Endodermal cell (in vitro differentiated cells): ENCODE measurements at regions not wholly inside any gene's neighbourhood (a gene's known extent, or its start where the extent isn't known, plus 50 kb on each side); places are given as distances from the start of the nearest gene placed in this dataset. TPM values are rescaled to one million over a fixed set of nuclear protein-coding genes. Genes with fewer than 3 reads are reported as not detected.

Source experiments
- DNase-seq: peaks from one replicate; pipeline ENCODE4 v3.0.0-alpha.2; 2017
- H3K27ac ChIP-seq: 2 replicates; pipeline ENCODE4 v1.5.1; 2013; ENCODE audit warnings: mild to moderate bottlenecking, low read depth, low read length, moderate library complexity
- H3K27me3 ChIP-seq: 2 replicates; pipeline ENCODE4 v1.6.1; 2013; ENCODE audit warnings: mild to moderate bottlenecking, low read length, moderate library complexity; ENCODE audit not compliant: insufficient read depth, control insufficient read depth, poor library complexity, severe bottlenecking
- H3K36me3 ChIP-seq: 2 replicates; pipeline ENCODE4 v1.7.0; 2013; ENCODE audit warnings: mild to moderate bottlenecking, low read length, moderate library complexity; ENCODE audit not compliant: control insufficient read depth, insufficient read depth
- H3K4me1 ChIP-seq: one replicate; pipeline ENCODE4 v1.7.0; 2013; ENCODE audit warnings: low read length; ENCODE audit not compliant: control insufficient read depth, insufficient read depth
- H3K4me3 ChIP-seq: 2 replicates; pipeline ENCODE4 v1.5.1; 2013; ENCODE audit warnings: mild to moderate bottlenecking, low read length, moderate library complexity
- H3K9ac ChIP-seq: 2 replicates; pipeline ENCODE4 v1.6.1; 2013; ENCODE audit warnings: mild to moderate bottlenecking, low read length, moderate library complexity; ENCODE audit not compliant: poor library complexity, severe bottlenecking; ENCODE audit errors: extremely low read depth
- H3K9me3 ChIP-seq: 2 replicates; pipeline ENCODE4 v1.6.1; 2013; ENCODE audit warnings: mild to moderate bottlenecking, low read length, moderate library complexity; ENCODE audit not compliant: control insufficient read depth
- H3K27ac Mint-ChIP-seq: 2 replicates; pipeline ENCODE4 v1.8.0; 2020; ENCODE audit warnings: mixed read lengths
- H3K27me3 Mint-ChIP-seq: 2 replicates; pipeline ENCODE4 v1.8.0; 2021; ENCODE audit warnings: mild to moderate bottlenecking, mixed read lengths; ENCODE audit not compliant: insufficient read depth
- H3K36me3 Mint-ChIP-seq: 2 replicates; pipeline ENCODE4 v1.8.0; 2020; ENCODE audit warnings: low read depth, mixed read lengths
- H3K4me1 Mint-ChIP-seq: 2 replicates; pipeline ENCODE4 v1.8.0; 2020; ENCODE audit warnings: mixed read lengths
- H3K4me3 Mint-ChIP-seq: 2 replicates; pipeline ENCODE4 v1.8.0; 2020; ENCODE audit warnings: mild to moderate bottlenecking, moderate library complexity, mixed read lengths
- H3K9me3 Mint-ChIP-seq: 2 replicates; pipeline ENCODE4 v1.8.0; 2020; ENCODE audit warnings: mild to moderate bottlenecking, mixed read lengths
- CTCF ChIP-seq: fragments of 200-600 bp; sonication (generic); conservative IDR thresholded peaks from 2 replicates; pipeline ENCODE4 v1.5.0; 2021; ENCODE audit warnings: antibody characterized with exemption, mild to moderate bottlenecking
- WGBS, 2 experiments: methylation state at CpG; one replicate each; pipeline versions ENCODE4 v1.1.5 to v1.1.7; 2013; ENCODE audit warnings: missing lambda C conversion rate in 2 of 2, mixed read lengths in 1 of 2; ENCODE audit not compliant: insufficient coverage in 1 of 2, insufficient read length in 1 of 2; 5-methylcytosine and 5-hydroxymethylcytosine counted together
- microRNA-seq: library from miRNA; unstranded; fragments of <30 nt; microRNA quantifications from one replicate; pipeline ENCODE4 v1.2.0, GENCODE V29; 2020; ENCODE audit warnings: borderline microRNAs expressed

GRCh38 chr6:33854572-33855030 lies 50.8 kb upstream of the MLN start:
- H3K4me1 Mint-ChIP-seq = peaks cover 20% of the 10 kb centered on the region
- 57 to 79% methylated on average over 9 to 14 of the region's 14 CpGs for WGBS, 2 experiments
- H3K9me3 Mint-ChIP-seq = no peaks in the 10 kb centered on the region
- TF ChIP-seq CTCF = no peak
- no peak overlapping the region for H3K27ac Mint-ChIP-seq
- peaks cover 10% of the 10 kb centered on the region for H3K27me3 Mint-ChIP-seq
- H3K36me3 ChIP-seq = no peaks in the 10 kb centered on the region
- H3K27me3 ChIP-seq = no peaks in the 10 kb centered on the region
- H3K9ac ChIP-seq = no peak overlapping the region
- no peak overlapping the region for H3K4me3 ChIP-seq
- H3K4me3 Mint-ChIP-seq = no peak overlapping the region
- no peak for DNase-seq
- peaks cover 9% of the 10 kb centered on the region for H3K4me1 ChIP-seq
- H3K9me3 ChIP-seq = no peaks in the 10 kb centered on the region
- no peaks in the 10 kb centered on the region for H3K36me3 Mint-ChIP-seq
- H3K27ac ChIP-seq = peak overlapping the region; percentile 75

GRCh38 chr6:33853736-33854135 lies 49.9 kb upstream of the MLN start:
- WGBS, 2 experiments = 88 to 91% methylated on average over 3 of the region's 3 CpGs
- no peak for TF ChIP-seq CTCF
- Histone ChIP-seq H3K36me3 (no peaks in the 10 kb centered on the region), H3K27ac (no peak overlapping the region), H3K27me3 (no peaks in the 10 kb centered on the region), H3K4me1 (peaks cover 9% of the 10 kb centered on the region), H3K4me3 (no peak overlapping the region), H3K9ac (no peak overlapping the region), H3K9me3 (no peaks in the 10 kb centered on the region)
- H3K4me3 Mint-ChIP-seq = no peak overlapping the region
- peaks cover 13% of the 10 kb centered on the region for H3K27me3 Mint-ChIP-seq
- DNase-seq = no peak
- H3K36me3 Mint-ChIP-seq = no peaks in the 10 kb centered on the region
- no peak overlapping the region for H3K27ac Mint-ChIP-seq
- no peaks in the 10 kb centered on the region for H3K9me3 Mint-ChIP-seq
- H3K4me1 Mint-ChIP-seq = peaks cover 20% of the 10 kb centered on the region

Small RNAs in the stretch of these regions (microRNA-seq; reads per million reads assigned to microRNA genes)
- gene MIR7159 = not detected
